OCI-LY7 (cell line): ENCODE measurements at regions not wholly inside any gene's neighbourhood (a gene's known extent, or its start where the extent isn't known, plus 50 kb on each side); places are given as distances from the start of the nearest gene placed in this dataset.

Experiments used
- BruUV-seq: library from RNA; stranded (reverse); fragments of 400-500 nt; replicated peaks from 2 replicates; lab custom pipeline; 2021; lab: Mats Ljungman, UMichigan
- CTCF ChIA-PET: fragments of 300-600 bp; sonication (Branson Sonifier 250); formaldehyde crosslinking; loops from one replicate; lab custom pipeline; 2022; ENCODE audit warnings: antibody characterized with exemption; ENCODE audit not compliant: unreplicated experiment; lab: Charles Lee
- POLR2A ChIA-PET: fragments of 300-600 bp; sonication (Branson Sonifier 250); formaldehyde crosslinking; loops from one replicate; lab custom pipeline; 2022; ENCODE audit warnings: antibody characterized with exemption; lab: Charles Lee
- DNase-seq: peaks from one replicate; pipeline ENCODE4 v3.0.0-alpha.2; 2015; ENCODE audit warnings: low spot score
- H2AFZ ChIP-seq: fragments of 200-600 bp; sonication (generic), shearing (Covaris generic); 2 replicates; pipeline ENCODE4 v1.6.1; 2014; ENCODE audit warnings: mild to moderate bottlenecking, antibody characterized with exemption, low read length, moderate library complexity
- H3K27ac ChIP-seq: fragments of 200-600 bp; sonication (generic); 2 replicates; pipeline ENCODE4 v1.5.1; 2014; ENCODE audit warnings: mixed run types, low read depth, mild to moderate bottlenecking, moderate library complexity, low read length, inconsistent platforms; ENCODE audit not compliant: poor library complexity, severe bottlenecking
- H3K36me3 ChIP-seq: fragments of 200-600 bp; sonication (generic); 2 replicates; pipeline ENCODE4 v1.6.1; 2014; ENCODE audit warnings: mild to moderate bottlenecking, antibody characterized with exemption, low read length, moderate library complexity, mixed read lengths; ENCODE audit not compliant: insufficient read depth
- H3K4me1 ChIP-seq: fragments of 200-600 bp; sonication (generic); 2 replicates; pipeline ENCODE4 v1.5.1; 2014; ENCODE audit warnings: mild to moderate bottlenecking, low read length; ENCODE audit not compliant: insufficient read depth, poor library complexity, severe bottlenecking
- H3K4me2 ChIP-seq: fragments of 200-600 bp; sonication (generic); 2 replicates; pipeline ENCODE4 v1.6.1; 2014; ENCODE audit warnings: mild to moderate bottlenecking, low read length
- H3K4me3 ChIP-seq: fragments of 200-600 bp; sonication (generic); 2 replicates; pipeline ENCODE4 v1.5.1; 2014; ENCODE audit warnings: mild to moderate bottlenecking, low read depth, low read length; ENCODE audit not compliant: poor library complexity, severe bottlenecking
- H3K79me2 ChIP-seq: fragments of 200-600 bp; sonication (generic); 2 replicates; pipeline ENCODE4 v1.6.1; 2016; ENCODE audit warnings: low read depth, mild to moderate bottlenecking, low read length, moderate library complexity, mixed read lengths; ENCODE audit not compliant: insufficient read depth
- H3K9me2 ChIP-seq: fragments of 200-600 bp; sonication (generic); 2 replicates; pipeline ENCODE4 v1.6.1; 2016; ENCODE audit warnings: mild to moderate bottlenecking, low read length, mixed read lengths; ENCODE audit not compliant: insufficient read depth
- H3K9me3 ChIP-seq: fragments of 200-600 bp; sonication (generic); 2 replicates; pipeline ENCODE4 v1.6.1; 2014; ENCODE audit warnings: mild to moderate bottlenecking, mixed run types, low read length, mixed read lengths
- H4K20me1 ChIP-seq: fragments of 200-600 bp; sonication (generic); 2 replicates; pipeline ENCODE4 v1.6.1; 2014; ENCODE audit warnings: mild to moderate bottlenecking, antibody characterized with exemption, low read length, moderate library complexity, mixed read lengths; ENCODE audit not compliant: insufficient read depth
- EZH2phosphoT487 ChIP-seq: fragments of 200-600 bp; sonication (generic); IDR thresholded peaks from 2 replicates; pipeline ENCODE4 v1.6.1; 2018; ENCODE audit warnings: low read depth, borderline replicate concordance, mild to moderate bottlenecking, mixed run types, antibody characterized with exemption, low read length, moderate library complexity, mixed read lengths
- intact Hi-C: fragments of 100-400 bp; cut with micrococcal nuclease; formaldehyde crosslinking; loops from one replicate; pipeline ENCODE4 v1.10.0; 2022; ENCODE audit not compliant: unreplicated experiment
- TF ChIP-seq, protein P1 (sequence below): fragments of 200-600 bp; sonication (generic); conservative IDR thresholded peaks from 2 replicates; pipeline ENCODE4 v1.5.1; 2014; ENCODE audit warnings: mild to moderate bottlenecking, antibody characterized with exemption, low read length, moderate library complexity, mixed read lengths

GRCh38 chr2:139798391-139798790, 1018.2 kb upstream of the NXPH2 start:
- Histone ChIP-seq H4K20me1 (no peaks in the 10 kb centered on the region), H3K4me1 (no peaks in the 10 kb centered on the region), H3K9me2 (no peaks in the 10 kb centered on the region), H3K36me3 (no peaks in the 10 kb centered on the region), H3K27ac (no peak overlapping the region), H3K4me2 (no peak overlapping the region), H3K79me2 (no peaks in the 10 kb centered on the region), H2AFZ (no peak overlapping the region), H3K4me3 (no peak overlapping the region), H3K9me3 (no peaks in the 10 kb centered on the region)
- ChIA-PET CTCF (no interaction called here), POLR2A (no interaction called here)
- intact Hi-C loops = no loop called here
- TF ChIP-seq, protein P1, sequence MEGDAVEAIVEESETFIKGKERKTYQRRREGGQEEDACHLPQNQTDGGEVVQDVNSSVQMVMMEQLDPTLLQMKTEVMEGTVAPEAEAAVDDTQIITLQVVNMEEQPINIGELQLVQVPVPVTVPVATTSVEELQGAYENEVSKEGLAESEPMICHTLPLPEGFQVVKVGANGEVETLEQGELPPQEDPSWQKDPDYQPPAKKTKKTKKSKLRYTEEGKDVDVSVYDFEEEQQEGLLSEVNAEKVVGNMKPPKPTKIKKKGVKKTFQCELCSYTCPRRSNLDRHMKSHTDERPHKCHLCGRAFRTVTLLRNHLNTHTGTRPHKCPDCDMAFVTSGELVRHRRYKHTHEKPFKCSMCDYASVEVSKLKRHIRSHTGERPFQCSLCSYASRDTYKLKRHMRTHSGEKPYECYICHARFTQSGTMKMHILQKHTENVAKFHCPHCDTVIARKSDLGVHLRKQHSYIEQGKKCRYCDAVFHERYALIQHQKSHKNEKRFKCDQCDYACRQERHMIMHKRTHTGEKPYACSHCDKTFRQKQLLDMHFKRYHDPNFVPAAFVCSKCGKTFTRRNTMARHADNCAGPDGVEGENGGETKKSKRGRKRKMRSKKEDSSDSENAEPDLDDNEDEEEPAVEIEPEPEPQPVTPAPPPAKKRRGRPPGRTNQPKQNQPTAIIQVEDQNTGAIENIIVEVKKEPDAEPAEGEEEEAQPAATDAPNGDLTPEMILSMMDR = no peak
- TF ChIP-seq EZH2phosphoT487 = no peak
- BruUV-seq = no TSS peak
- DNase-seq = no peak

- DNase-seq = peak; percentile 14
- intact Hi-C loops = no loop called here
- ChIA-PET POLR2A (no interaction called here), CTCF (no interaction called here)
- Histone ChIP-seq H4K20me1 (no peaks in the 10 kb centered on the region), H2AFZ (no peak overlapping the region), H3K27ac (no peak overlapping the region), H3K36me3 (no peaks in the 10 kb centered on the region), H3K4me3 (no peak overlapping the region), H3K4me2 (no peak overlapping the region), H3K79me2 (no peaks in the 10 kb centered on the region), H3K9me3 (no peaks in the 10 kb centered on the region), H3K9me2 (no peaks in the 10 kb centered on the region), H3K4me1 (no peaks in the 10 kb centered on the region)
- BruUV-seq = no TSS peak
- no peak for TF ChIP-seq EZH2phosphoT487
- TF ChIP-seq, protein P1 = peak; percentile 70
These were observed 1010.9 kb upstream of the NXPH2 start for GRCh38 chr2:139790807-139791752.

DNA sequence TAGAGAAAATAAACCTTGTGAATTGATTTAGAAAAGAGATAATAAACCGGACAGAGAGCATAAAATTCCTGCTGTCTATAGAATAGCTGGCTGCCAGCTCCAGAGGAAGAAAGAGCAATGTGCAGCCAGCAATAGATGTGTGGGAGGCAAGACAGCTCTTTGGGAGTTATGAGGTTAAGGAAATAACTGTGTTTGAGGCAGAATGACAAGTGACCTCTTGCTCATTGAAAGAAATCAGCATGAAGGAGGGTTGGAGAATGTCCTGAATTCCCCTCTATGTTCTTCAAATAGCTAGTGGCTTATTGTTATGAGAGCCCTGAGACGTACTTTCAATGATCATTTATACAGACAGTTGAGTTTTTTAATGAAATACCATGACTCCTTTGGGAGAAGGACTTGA, 1009.9 kb upstream of the NXPH2 start:
- H3K4me1 ChIP-seq = no peaks in the 10 kb centered on the region
- H2AFZ ChIP-seq = no peak overlapping the region
- no TSS peak for BruUV-seq
- no peaks in the 10 kb centered on the region for H4K20me1 ChIP-seq
- no peak overlapping the region for H3K27ac ChIP-seq
- intact Hi-C loops = no loop called here
- H3K79me2 ChIP-seq = no peaks in the 10 kb centered on the region
- H3K9me3 ChIP-seq = no peaks in the 10 kb centered on the region
- H3K36me3 ChIP-seq = no peaks in the 10 kb centered on the region
- CTCF ChIA-PET = no interaction called here
- TF ChIP-seq EZH2phosphoT487 = no peak
- TF ChIP-seq, protein P1 = no peak
- H3K4me2 ChIP-seq = no peak overlapping the region
- H3K4me3 ChIP-seq = no peak overlapping the region
- POLR2A ChIA-PET = no interaction called here
- DNase-seq = no peak
- H3K9me2 ChIP-seq = no peaks in the 10 kb centered on the region
